GM18873 (cell line): ENCODE measurements at regions not wholly inside any gene's neighbourhood (a gene's known extent, or its start where the extent isn't known, plus 50 kb on each side); places are given as distances from the start of the nearest gene placed in this dataset.
"Not testable (repeated sequence)": the region's sequence is repeated elsewhere in the genome, so short reads cannot be mapped to it uniquely, and the experiment has no call there.

Experiments
- ATAC-seq: cut with Tn5 transposase; IDR thresholded peaks from one replicate; pipeline ENCODE4 v1.9.1; 2021; ENCODE audit warnings: mild to moderate bottlenecking, moderate library complexity, moderate number of reproducible peaks; ENCODE audit not compliant: unreplicated experiment, low FRiP score

DNA sequence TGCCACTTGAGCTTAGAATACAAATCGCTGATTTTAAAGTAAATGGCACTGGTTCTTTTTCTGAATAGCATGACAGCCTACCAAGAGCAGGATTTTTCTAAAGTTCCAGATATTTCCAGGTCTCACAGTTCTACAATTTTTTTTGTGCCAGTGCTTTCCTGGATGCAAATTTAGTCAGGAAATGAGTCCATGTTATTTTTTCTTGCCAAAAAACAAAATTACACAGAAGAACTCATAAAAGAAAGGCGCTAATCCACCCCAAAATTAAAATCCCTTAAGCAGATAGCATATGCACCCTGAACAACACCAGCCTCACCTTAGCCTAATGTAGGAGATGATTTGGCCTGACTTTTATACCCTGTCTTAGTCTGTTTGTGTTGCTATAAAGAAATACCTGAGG is 86.4 kb upstream of the ARG1 start:
- no peak for ATAC-seq

GRCh38 chr6:131488780-131489179 is 84.2 kb upstream of the ARG1 start:
- ATAC-seq = no peak

GRCh38 chr6:131490441-131490840 is 82.6 kb upstream of the ARG1 start:
- ATAC-seq = no peak

- ATAC-seq = no peak
These were observed 80.0 kb upstream of the ARG1 start for GRCh38 chr6:131492932-131493573.

DNA sequence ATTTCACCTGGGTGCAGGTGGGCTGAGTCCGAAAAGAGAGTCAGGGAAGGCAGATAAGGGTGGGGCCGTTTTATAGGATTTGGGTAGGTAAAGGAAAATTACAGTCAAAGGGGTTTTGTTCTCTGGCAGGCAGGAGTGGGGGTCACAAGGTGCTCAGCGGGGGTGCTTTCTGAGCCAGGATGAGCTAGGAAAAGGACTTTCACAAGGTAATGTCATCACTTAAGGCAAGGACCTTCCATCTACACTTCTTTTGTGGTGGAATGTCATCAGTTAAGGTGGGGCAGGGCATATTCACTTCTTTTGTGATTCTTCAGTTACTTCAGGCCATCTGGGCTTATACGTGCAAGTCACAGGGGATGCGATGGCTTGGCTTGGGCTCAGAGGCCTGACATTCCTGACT is 68.6 kb upstream of the ARG1 start:
- ATAC-seq = not testable (repeated sequence)

DNA sequence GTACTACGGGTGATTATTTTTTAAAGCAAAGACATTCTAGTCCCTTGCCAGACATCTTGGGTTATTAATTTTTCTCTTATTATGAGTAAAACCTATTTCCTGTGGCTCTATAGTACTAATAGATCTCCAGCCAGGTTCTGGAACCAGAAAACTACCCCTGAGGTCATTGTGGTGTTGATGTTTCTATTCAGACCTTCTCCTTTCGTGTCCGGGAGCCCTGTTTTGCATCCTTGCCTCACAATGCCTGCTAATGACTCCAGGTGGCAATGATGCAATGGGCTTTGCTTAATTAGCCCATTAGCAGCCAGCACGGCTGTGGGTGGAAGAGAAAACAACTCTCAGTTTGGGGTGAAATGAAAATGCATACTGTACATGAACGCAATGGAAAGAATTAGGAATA is 62.9 kb upstream of the ARG1 start:
- ATAC-seq = peak; percentile 89

DNA sequence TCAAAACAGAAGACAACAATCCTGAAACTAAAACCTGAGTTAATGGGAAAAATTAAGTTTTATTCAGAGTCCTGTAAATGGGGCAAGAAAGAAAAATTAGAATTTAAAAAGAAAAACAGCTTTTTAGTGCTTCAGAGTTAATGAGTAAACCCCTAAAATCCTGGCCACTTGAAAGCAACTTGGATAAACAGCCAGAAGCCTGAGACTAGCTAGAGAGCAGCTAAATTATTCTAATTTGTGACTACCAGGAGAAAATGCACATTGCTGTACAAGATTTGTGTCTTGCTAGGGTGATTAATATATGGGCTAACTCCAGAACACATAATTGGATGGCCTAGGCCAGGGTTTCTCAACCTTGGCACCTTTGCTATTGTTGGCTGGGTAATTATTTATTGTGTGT is 62.4 kb upstream of the ARG1 start:
- no peak for ATAC-seq

- ATAC-seq = peak; percentile 90
These were observed 53.2 kb upstream of the ARG1 start for GRCh38 chr6:131519670-131520436.
